Hepatocyte (in vitro differentiated cells): ENCODE measurements at regions not wholly inside any gene's neighbourhood (a gene's known extent, or its start where the extent isn't known, plus 50 kb on each side); places are given as distances from the start of the nearest gene placed in this dataset.

ENCODE experiments used
- EZH2phosphoT487 ChIP-seq: fragments of 200-600 bp; sonication (generic); IDR thresholded peaks from one replicate; pipeline ENCODE4 v1.6.1; 2018; ENCODE audit warnings: antibody characterized with exemption, mild to moderate bottlenecking, low read depth, moderate library complexity; ENCODE audit not compliant: unreplicated experiment, severe bottlenecking
- TF ChIP-seq, protein P1 (sequence below): fragments of 200-600 bp; sonication (generic); IDR thresholded peaks from 2 replicates; pipeline ENCODE4 v1.5.1; 2016; ENCODE audit warnings: antibody characterized with exemption, mild to moderate bottlenecking; ENCODE audit not compliant: poor library complexity

DNA sequence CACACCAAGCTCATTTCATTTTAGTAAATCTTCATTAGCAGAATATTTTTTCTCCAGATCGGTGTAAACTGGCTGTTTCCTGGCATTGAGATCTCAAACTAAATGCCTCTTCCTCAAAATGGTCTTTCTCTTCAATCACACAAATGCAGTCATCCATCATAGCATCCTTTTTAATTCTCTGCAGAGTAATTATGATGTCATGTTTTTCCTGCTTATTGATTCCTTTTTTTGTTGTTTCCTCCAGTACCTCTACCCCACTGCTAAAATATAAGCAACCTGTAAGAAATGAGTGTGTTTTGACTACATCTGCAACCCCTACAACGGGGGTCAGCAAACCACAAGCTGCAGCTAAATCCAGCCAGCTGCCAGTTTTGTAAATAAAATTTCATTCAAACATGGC, 65.6 kb upstream of the TOM1L1 start:
- TF ChIP-seq, protein P1, sequence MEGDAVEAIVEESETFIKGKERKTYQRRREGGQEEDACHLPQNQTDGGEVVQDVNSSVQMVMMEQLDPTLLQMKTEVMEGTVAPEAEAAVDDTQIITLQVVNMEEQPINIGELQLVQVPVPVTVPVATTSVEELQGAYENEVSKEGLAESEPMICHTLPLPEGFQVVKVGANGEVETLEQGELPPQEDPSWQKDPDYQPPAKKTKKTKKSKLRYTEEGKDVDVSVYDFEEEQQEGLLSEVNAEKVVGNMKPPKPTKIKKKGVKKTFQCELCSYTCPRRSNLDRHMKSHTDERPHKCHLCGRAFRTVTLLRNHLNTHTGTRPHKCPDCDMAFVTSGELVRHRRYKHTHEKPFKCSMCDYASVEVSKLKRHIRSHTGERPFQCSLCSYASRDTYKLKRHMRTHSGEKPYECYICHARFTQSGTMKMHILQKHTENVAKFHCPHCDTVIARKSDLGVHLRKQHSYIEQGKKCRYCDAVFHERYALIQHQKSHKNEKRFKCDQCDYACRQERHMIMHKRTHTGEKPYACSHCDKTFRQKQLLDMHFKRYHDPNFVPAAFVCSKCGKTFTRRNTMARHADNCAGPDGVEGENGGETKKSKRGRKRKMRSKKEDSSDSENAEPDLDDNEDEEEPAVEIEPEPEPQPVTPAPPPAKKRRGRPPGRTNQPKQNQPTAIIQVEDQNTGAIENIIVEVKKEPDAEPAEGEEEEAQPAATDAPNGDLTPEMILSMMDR, result no peak
- TF ChIP-seq EZH2phosphoT487, result no peak
